GM19438 (cell line): ENCODE measurements at regions not wholly inside any gene's neighbourhood (a gene's known extent, or its start where the extent isn't known, plus 50 kb on each side); places are given as distances from the start of the nearest gene placed in this dataset.

ENCODE experiments used
- ATAC-seq: cut with Tn5 transposase; IDR thresholded peaks from one replicate; pipeline ENCODE4 v1.9.1; 2021; ENCODE audit warnings: low read depth; ENCODE audit not compliant: unreplicated experiment

GRCh38 chr13:40313269-40314200 is 352.9 kb downstream of the FOXO1 start:
- ATAC-seq = no peak

- ATAC-seq = no peak
These were observed 350.9 kb downstream of the FOXO1 start for GRCh38 chr13:40315416-40316064.

GRCh38 chr13:40316301-40316700 is 350.1 kb downstream of the FOXO1 start:
- ATAC-seq = no peak

- ATAC-seq = no peak
These were observed 348.5 kb downstream of the FOXO1 start for GRCh38 chr13:40317980-40318327.

- ATAC-seq = no peak
These were observed 348.1 kb downstream of the FOXO1 start for GRCh38 chr13:40318366-40318765.

GRCh38 chr13:40319699-40320579 is 346.5 kb downstream of the FOXO1 start:
- ATAC-seq = no peak

- no peak for ATAC-seq
These were observed 338.4 kb downstream of the FOXO1 start for GRCh38 chr13:40328091-40328490.

- ATAC-seq = no peak
These were observed 336.5 kb downstream of the FOXO1 start for GRCh38 chr13:40329781-40330485.

GRCh38 chr13:40330950-40331349 is 335.5 kb downstream of the FOXO1 start:
- ATAC-seq = no peak

- ATAC-seq = no peak
These were observed 334.6 kb downstream of the FOXO1 start for GRCh38 chr13:40331802-40332201.

GRCh38 chr13:40333226-40333625 is 333.2 kb downstream of the FOXO1 start:
- no peak for ATAC-seq

- ATAC-seq = no peak
These were observed 332.4 kb downstream of the FOXO1 start for GRCh38 chr13:40334031-40334430.

- ATAC-seq = no peak
These were observed 331.8 kb downstream of the FOXO1 start for GRCh38 chr13:40334616-40335015.

- no peak for ATAC-seq
These were observed 329.9 kb downstream of the FOXO1 start for GRCh38 chr13:40336228-40337221.

GRCh38 chr13:40337651-40338050 is 328.8 kb downstream of the FOXO1 start:
- ATAC-seq = no peak

GRCh38 chr13:40338217-40338616 is 328.2 kb downstream of the FOXO1 start:
- ATAC-seq = no peak

GRCh38 chr13:40340368-40341095 is 325.9 kb downstream of the FOXO1 start:
- no peak for ATAC-seq

- ATAC-seq = no peak
These were observed 325.4 kb downstream of the FOXO1 start for GRCh38 chr13:40341096-40341471.

- ATAC-seq = no peak
These were observed 324.9 kb downstream of the FOXO1 start for GRCh38 chr13:40341501-40341900.
